GM10266 (cell line): ENCODE measurements at regions not wholly inside any gene's neighbourhood (a gene's known extent, or its start where the extent isn't known, plus 50 kb on each side); places are given as distances from the start of the nearest gene placed in this dataset.

Experiments used
- DNase-seq: peaks from one replicate; pipeline ENCODE4 v3.0.0; 2012; ENCODE audit errors: extremely low spot score
- TF ChIP-seq, protein P1 (sequence below): IDR thresholded peaks from 2 replicates; pipeline ENCODE4 v1.5.1; 2012; ENCODE audit warnings: mild to moderate bottlenecking, low read depth; ENCODE audit not compliant: control insufficient read depth, insufficient read depth; ENCODE audit errors: missing control alignments

- DNase-seq = no peak
- TF ChIP-seq, protein P1, sequence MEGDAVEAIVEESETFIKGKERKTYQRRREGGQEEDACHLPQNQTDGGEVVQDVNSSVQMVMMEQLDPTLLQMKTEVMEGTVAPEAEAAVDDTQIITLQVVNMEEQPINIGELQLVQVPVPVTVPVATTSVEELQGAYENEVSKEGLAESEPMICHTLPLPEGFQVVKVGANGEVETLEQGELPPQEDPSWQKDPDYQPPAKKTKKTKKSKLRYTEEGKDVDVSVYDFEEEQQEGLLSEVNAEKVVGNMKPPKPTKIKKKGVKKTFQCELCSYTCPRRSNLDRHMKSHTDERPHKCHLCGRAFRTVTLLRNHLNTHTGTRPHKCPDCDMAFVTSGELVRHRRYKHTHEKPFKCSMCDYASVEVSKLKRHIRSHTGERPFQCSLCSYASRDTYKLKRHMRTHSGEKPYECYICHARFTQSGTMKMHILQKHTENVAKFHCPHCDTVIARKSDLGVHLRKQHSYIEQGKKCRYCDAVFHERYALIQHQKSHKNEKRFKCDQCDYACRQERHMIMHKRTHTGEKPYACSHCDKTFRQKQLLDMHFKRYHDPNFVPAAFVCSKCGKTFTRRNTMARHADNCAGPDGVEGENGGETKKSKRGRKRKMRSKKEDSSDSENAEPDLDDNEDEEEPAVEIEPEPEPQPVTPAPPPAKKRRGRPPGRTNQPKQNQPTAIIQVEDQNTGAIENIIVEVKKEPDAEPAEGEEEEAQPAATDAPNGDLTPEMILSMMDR = no peak
Observed at GRCh38 chr16:17526956-17527937, 56.5 kb upstream of the XYLT1 start.

GRCh38 chr16:17524656-17525055 lies 53.9 kb upstream of the XYLT1 start:
- DNase-seq = no peak
- TF ChIP-seq, protein P1 = no peak

DNA sequence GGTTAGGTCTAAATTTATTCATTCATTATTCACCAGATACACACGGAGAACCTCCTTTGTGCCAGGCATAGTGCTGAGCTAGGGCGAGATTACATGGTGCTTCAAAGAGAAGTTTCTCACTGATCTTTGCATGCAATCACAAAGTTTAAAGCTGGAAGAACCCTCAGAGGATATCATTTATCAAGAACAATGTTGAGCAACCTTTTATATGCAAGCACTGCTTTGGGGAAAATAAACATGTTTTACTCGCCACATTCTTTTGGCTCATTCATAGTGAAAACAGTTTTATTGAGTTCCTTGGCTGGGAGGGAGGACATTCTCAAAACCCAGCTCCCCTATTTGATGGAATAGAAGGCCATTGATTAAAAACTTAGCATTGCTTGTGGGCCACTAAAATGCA lies 49.8 kb upstream of the XYLT1 start:
- no peak for DNase-seq
- TF ChIP-seq, protein P1 = no peak
